ENCODE measurements at regions not wholly inside any gene's neighbourhood (a gene's known extent, or its start where the extent isn't known, plus 50 kb on each side); places are given as distances from the start of the nearest gene placed in this dataset.

DNA sequence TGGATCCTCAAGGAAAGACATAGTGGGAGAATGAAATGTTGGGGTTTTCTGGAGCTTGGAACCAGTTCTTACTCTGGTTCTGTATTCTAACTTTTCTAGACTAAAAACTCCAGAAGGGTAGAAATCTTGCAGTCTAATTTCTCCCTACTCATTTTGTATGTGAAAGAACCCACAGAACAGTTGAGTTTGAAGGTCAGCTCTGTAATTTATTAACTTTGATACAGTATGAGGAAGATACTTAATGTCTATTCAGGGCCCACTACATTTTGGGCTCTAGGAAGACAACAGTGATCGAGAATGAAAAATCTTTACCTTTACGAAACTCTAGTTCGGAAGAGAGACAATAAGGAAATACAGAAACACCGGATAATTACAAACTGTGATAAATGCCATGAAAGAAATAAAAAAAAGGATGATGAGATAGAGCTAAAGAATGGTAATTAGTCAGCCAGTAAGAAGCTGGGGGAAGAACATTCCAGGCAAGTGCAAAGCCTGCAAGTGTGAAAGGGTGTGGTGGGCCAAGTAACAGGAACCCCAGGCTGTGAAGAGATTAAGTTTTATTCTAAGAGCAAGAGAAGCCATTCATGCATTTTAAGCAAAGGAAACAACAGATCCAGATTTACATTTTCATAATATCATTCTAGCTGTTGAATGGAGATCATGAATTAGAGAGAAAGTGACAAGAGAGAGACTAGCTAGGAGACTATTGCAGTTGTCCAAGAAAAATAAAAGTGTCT, 159.9 kb upstream of the HMCN1 start:
- no peak overlapping the region for H2BK15ac ChIP-seq (replicated peaks; ENCODE audit: low read depth)
- no peaks in the 10 kb centered on the region for H3K79me2 ChIP-seq (ENCODE audit: control insufficient read depth, insufficient read depth, low read length)
- H3K79me1 ChIP-seq (ENCODE audit: low read length): no peaks in the 10 kb centered on the region
- H3K9ac ChIP-seq (ENCODE audit: low read length): no peak overlapping the region
- no peak overlapping the region for H4K8ac ChIP-seq (ENCODE audit: low read depth, low read length)
- no peak overlapping the region for H3K18ac ChIP-seq (ENCODE audit: low read length)
- H3K27ac ChIP-seq (ENCODE audit: low read depth, low read length): no peak overlapping the region
- no peak overlapping the region for H3K4me3 ChIP-seq (ENCODE audit: low read length)
- no peak overlapping the region for H2AK5ac ChIP-seq (ENCODE audit: low read length)
- H3K36me3 ChIP-seq (ENCODE audit: control insufficient read depth, insufficient read depth, low read length): no peaks in the 10 kb centered on the region
- H3K4me1 ChIP-seq (ENCODE audit: control insufficient read depth, low read depth, low read length): no peaks in the 10 kb centered on the region
- no peak overlapping the region for H3K23ac ChIP-seq (ENCODE audit: low read length)
- DNase-seq: no peak
- no peak overlapping the region for H3K4me2 ChIP-seq (ENCODE audit: low read length)
- H3K56ac ChIP-seq (ENCODE audit: low read length): no peak overlapping the region
- WGBS (ENCODE audit: extremely low coverage, insufficient coverage, low lambda C conversion rate): no CpG with 5 or more reads among the region's 4 CpGs
- H2BK5ac ChIP-seq (ENCODE audit: low read length): no peak overlapping the region
- H4K5ac ChIP-seq (ENCODE audit: low read length): no peak overlapping the region
- no peak overlapping the region for H2BK120ac ChIP-seq (ENCODE audit: low read depth, low read length)
- H3K4ac ChIP-seq (ENCODE audit: low read depth, low read length): no peak overlapping the region
- no peaks in the 10 kb centered on the region for H3K27me3 ChIP-seq (ENCODE audit: insufficient read depth, low read length, poor library complexity)

DNA sequence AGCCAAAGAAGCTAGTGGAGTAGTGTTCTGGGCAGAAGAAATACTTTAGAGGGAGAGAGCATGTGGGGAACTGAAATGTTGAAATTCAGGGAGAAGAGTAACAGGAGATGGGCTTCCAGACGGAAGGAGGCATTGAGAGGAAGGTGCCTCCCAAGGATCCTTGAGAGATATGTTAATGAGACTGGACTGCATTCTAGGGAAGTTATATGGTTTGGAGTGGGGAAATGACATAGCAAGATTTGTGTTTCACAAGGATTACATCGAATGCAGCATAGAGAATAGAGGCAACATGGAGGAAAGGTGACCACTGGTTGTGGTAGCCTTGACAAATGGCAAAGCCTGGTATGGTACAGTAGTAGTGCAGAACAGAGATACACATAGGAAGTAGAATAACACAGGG, 160.5 kb upstream of the HMCN1 start:
- H3K36me3 ChIP-seq (ENCODE audit: control insufficient read depth, insufficient read depth, low read length): no peaks in the 10 kb centered on the region
- no peak overlapping the region for H2BK5ac ChIP-seq (ENCODE audit: low read length)
- no peak overlapping the region for H3K56ac ChIP-seq (ENCODE audit: low read length)
- H3K79me2 ChIP-seq (ENCODE audit: control insufficient read depth, insufficient read depth, low read length): no peaks in the 10 kb centered on the region
- no peak overlapping the region for H4K8ac ChIP-seq (ENCODE audit: low read depth, low read length)
- H3K4me2 ChIP-seq (ENCODE audit: low read length): no peak overlapping the region
- no peak overlapping the region for H3K18ac ChIP-seq (ENCODE audit: low read length)
- H3K4me3 ChIP-seq (ENCODE audit: low read length): no peak overlapping the region
- DNase-seq: no peak
- H2BK15ac ChIP-seq (replicated peaks; ENCODE audit: low read depth): no peak overlapping the region
- H3K23ac ChIP-seq (ENCODE audit: low read length): no peak overlapping the region
- no peak overlapping the region for H2AK5ac ChIP-seq (ENCODE audit: low read length)
- no CpG with 5 or more reads among the region's 2 CpGs for WGBS (ENCODE audit: extremely low coverage, insufficient coverage, low lambda C conversion rate)
- no peak overlapping the region for H3K9ac ChIP-seq (ENCODE audit: low read length)
- H3K27ac ChIP-seq (ENCODE audit: low read depth, low read length): no peak overlapping the region
- H2BK120ac ChIP-seq (ENCODE audit: low read depth, low read length): no peak overlapping the region
- no peaks in the 10 kb centered on the region for H3K4me1 ChIP-seq (ENCODE audit: control insufficient read depth, low read depth, low read length)
- H3K79me1 ChIP-seq (ENCODE audit: low read length): no peaks in the 10 kb centered on the region
- H3K4ac ChIP-seq (ENCODE audit: low read depth, low read length): no peak overlapping the region
- H4K5ac ChIP-seq (ENCODE audit: low read length): no peak overlapping the region
- no peaks in the 10 kb centered on the region for H3K27me3 ChIP-seq (ENCODE audit: insufficient read depth, low read length, poor library complexity)

DNA sequence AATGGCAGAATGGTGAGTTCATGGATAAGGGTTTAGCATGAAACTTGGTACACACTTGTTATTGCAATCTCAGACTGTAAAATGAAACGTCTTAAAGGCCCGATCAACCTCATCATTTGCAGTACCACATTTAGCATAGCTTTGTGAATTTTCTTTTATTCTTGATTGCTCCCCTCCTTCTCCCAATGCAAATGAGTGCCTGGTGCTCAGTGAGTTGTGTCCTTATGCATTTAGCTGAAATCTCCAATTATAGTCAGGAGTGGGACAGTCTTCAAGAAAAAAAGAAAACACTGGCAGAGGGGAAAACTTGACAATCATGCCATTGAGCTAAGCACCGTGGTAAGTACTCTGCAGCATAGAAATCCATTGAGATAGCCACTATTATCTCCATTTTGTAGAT, 161.0 kb upstream of the HMCN1 start:
- H2BK120ac ChIP-seq (ENCODE audit: low read depth, low read length): no peak overlapping the region
- no peaks in the 10 kb centered on the region for H3K36me3 ChIP-seq (ENCODE audit: control insufficient read depth, insufficient read depth, low read length)
- no peaks in the 10 kb centered on the region for H3K79me1 ChIP-seq (ENCODE audit: low read length)
- H3K4me2 ChIP-seq (ENCODE audit: low read length): no peak overlapping the region
- no peaks in the 10 kb centered on the region for H3K27me3 ChIP-seq (ENCODE audit: insufficient read depth, low read length, poor library complexity)
- no peak overlapping the region for H3K56ac ChIP-seq (ENCODE audit: low read length)
- H2BK15ac ChIP-seq (replicated peaks; ENCODE audit: low read depth): no peak overlapping the region
- no peak overlapping the region for H3K9ac ChIP-seq (ENCODE audit: low read length)
- no peak overlapping the region for H3K4me3 ChIP-seq (ENCODE audit: low read length)
- no peaks in the 10 kb centered on the region for H3K79me2 ChIP-seq (ENCODE audit: control insufficient read depth, insufficient read depth, low read length)
- no peak overlapping the region for H3K23ac ChIP-seq (ENCODE audit: low read length)
- H3K4me1 ChIP-seq (ENCODE audit: control insufficient read depth, low read depth, low read length): no peaks in the 10 kb centered on the region
- H4K8ac ChIP-seq (ENCODE audit: low read depth, low read length): no peak overlapping the region
- H2BK5ac ChIP-seq (ENCODE audit: low read length): no peak overlapping the region
- H4K5ac ChIP-seq (ENCODE audit: low read length): no peak overlapping the region
- no CpG with 5 or more reads among the region's 3 CpGs for WGBS (ENCODE audit: extremely low coverage, insufficient coverage, low lambda C conversion rate)
- no peak overlapping the region for H2AK5ac ChIP-seq (ENCODE audit: low read length)
- H3K18ac ChIP-seq (ENCODE audit: low read length): no peak overlapping the region
- no peak for DNase-seq
- no peak overlapping the region for H3K4ac ChIP-seq (ENCODE audit: low read depth, low read length)
- no peak overlapping the region for H3K27ac ChIP-seq (ENCODE audit: low read depth, low read length)

DNA sequence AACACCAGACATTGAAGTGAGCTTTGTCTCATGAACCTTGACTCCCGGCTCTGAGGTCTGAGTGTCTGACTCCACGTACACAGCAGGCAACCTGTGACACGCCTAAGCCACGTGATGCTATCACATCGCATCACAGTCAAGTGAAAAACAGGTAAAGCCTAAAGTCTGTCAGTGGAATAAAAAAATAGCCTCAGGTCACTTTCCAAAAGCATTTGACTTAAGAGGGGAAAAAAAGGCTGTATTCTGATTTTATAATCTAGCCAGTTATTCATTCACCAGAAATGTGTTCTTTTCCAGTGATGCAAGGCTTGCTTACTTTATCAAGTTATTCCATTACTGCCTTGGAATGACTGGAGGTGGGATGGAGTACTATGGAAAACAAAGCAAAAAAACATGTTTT, 163.2 kb upstream of the HMCN1 start:
- H3K9ac ChIP-seq (ENCODE audit: low read length): no peak overlapping the region
- H3K18ac ChIP-seq (ENCODE audit: low read length): no peak overlapping the region
- no peak overlapping the region for H3K23ac ChIP-seq (ENCODE audit: low read length)
- no CpG with 5 or more reads among the region's 5 CpGs for WGBS (ENCODE audit: extremely low coverage, insufficient coverage, low lambda C conversion rate)
- no peak overlapping the region for H3K4me3 ChIP-seq (ENCODE audit: low read length)
- H3K79me2 ChIP-seq (ENCODE audit: control insufficient read depth, insufficient read depth, low read length): no peaks in the 10 kb centered on the region
- H3K79me1 ChIP-seq (ENCODE audit: low read length): no peaks in the 10 kb centered on the region
- no peak overlapping the region for H3K56ac ChIP-seq (ENCODE audit: low read length)
- no peak overlapping the region for H3K4ac ChIP-seq (ENCODE audit: low read depth, low read length)
- H2BK120ac ChIP-seq (ENCODE audit: low read depth, low read length): no peak overlapping the region
- no peak overlapping the region for H2BK5ac ChIP-seq (ENCODE audit: low read length)
- no peak overlapping the region for H2BK15ac ChIP-seq (replicated peaks; ENCODE audit: low read depth)
- no peaks in the 10 kb centered on the region for H3K27me3 ChIP-seq (ENCODE audit: insufficient read depth, low read length, poor library complexity)
- H3K36me3 ChIP-seq (ENCODE audit: control insufficient read depth, insufficient read depth, low read length): no peaks in the 10 kb centered on the region
- no peaks in the 10 kb centered on the region for H3K4me1 ChIP-seq (ENCODE audit: control insufficient read depth, low read depth, low read length)
- no peak overlapping the region for H4K8ac ChIP-seq (ENCODE audit: low read depth, low read length)
- no peak overlapping the region for H3K4me2 ChIP-seq (ENCODE audit: low read length)
- H4K5ac ChIP-seq (ENCODE audit: low read length): no peak overlapping the region
- H2AK5ac ChIP-seq (ENCODE audit: low read length): no peak overlapping the region
- no peak for DNase-seq
- no peak overlapping the region for H3K27ac ChIP-seq (ENCODE audit: low read depth, low read length)

DNA sequence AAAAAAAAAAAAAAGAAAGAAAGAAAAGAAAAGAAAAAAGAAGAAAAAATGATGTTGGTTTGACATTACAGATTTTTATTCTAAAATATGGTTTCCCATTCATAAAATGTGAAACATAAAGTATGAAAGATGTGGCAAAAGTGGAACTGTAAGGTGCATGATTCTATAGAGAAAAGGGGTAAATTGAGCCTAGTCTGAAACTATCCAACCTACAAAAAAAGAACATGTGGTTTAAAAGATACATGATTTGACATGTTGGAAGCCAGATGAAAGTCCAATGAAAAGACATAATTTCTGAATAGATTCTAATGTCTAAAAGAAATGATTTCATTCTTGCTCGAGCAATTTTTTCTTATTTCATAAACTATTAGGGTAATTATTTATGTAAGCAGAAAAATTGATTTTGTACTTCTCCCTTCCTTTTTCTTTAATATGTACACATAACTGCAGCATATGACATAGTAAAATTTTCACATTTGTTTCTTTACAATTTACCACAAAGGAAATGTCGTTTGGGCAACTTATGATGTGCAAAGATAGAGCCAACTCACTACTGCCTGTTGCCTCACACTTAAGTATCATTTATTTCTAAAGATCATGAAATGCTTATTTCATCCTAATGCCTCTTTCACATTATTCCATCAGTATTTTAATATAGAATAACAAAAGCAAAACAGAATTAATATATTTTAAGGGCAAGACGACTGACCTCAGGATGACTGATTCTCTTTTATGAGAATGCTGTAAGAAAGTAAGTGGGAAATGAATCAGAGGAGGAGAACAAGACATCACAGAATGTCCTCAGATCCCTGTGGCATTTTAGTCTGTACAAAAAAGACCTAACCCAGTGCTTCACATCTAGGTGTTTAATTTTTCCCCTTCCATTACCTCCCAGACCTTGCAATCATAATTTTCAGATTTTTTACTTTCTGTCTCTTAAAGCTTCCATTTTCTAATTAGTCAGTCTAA, 165.8 kb upstream of the HMCN1 start:
- Histone ChIP-seq H2BK15ac (replicated peaks; ENCODE audit: low read depth) (no peak overlapping the region), H3K23ac (ENCODE audit: low read length) (no peak overlapping the region), H3K27ac (ENCODE audit: low read depth, low read length) (no peak overlapping the region), H4K8ac (ENCODE audit: low read depth, low read length) (no peak overlapping the region), H3K4me3 (ENCODE audit: low read length) (no peak overlapping the region), H2BK5ac (ENCODE audit: low read length) (no peak overlapping the region), H3K4ac (ENCODE audit: low read depth, low read length) (no peak overlapping the region), H2AK5ac (ENCODE audit: low read length) (no peak overlapping the region), H3K4me2 (ENCODE audit: low read length) (no peak overlapping the region), H3K18ac (ENCODE audit: low read length) (no peak overlapping the region), H3K9ac (ENCODE audit: low read length) (no peak overlapping the region), H3K79me2 (ENCODE audit: control insufficient read depth, insufficient read depth, low read length) (no peaks in the 10 kb centered on the region), H3K79me1 (ENCODE audit: low read length) (no peaks in the 10 kb centered on the region), H3K36me3 (ENCODE audit: control insufficient read depth, insufficient read depth, low read length) (no peaks in the 10 kb centered on the region), H3K56ac (ENCODE audit: low read length) (no peak overlapping the region), H3K4me1 (ENCODE audit: control insufficient read depth, low read depth, low read length) (no peaks in the 10 kb centered on the region), H4K5ac (ENCODE audit: low read length) (no peak overlapping the region), H3K27me3 (ENCODE audit: insufficient read depth, low read length, poor library complexity) (no peaks in the 10 kb centered on the region), H2BK120ac (ENCODE audit: low read depth, low read length) (no peak overlapping the region)
- no CpG with 5 or more reads among the region's 3 CpGs for WGBS (ENCODE audit: extremely low coverage, insufficient coverage, low lambda C conversion rate)
- DNase-seq: no peak
